AG09319 (cell line): ENCODE measurements at regions not wholly inside any gene's neighbourhood (a gene's known extent, or its start where the extent isn't known, plus 50 kb on each side); places are given as distances from the start of the nearest gene placed in this dataset.

ENCODE experiments used
- DNase-seq: peaks from one replicate; pipeline ENCODE4 v3.0.0-alpha.2; 2010; ENCODE audit warnings: low read depth; ENCODE audit errors: extremely low read depth
- TF ChIP-seq, protein P1 (sequence below): IDR thresholded peaks from 2 replicates; pipeline ENCODE4 v1.5.1; 2011; ENCODE audit warnings: low read depth, mild to moderate bottlenecking, inconsistent platforms, low read length, moderate library complexity

DNA sequence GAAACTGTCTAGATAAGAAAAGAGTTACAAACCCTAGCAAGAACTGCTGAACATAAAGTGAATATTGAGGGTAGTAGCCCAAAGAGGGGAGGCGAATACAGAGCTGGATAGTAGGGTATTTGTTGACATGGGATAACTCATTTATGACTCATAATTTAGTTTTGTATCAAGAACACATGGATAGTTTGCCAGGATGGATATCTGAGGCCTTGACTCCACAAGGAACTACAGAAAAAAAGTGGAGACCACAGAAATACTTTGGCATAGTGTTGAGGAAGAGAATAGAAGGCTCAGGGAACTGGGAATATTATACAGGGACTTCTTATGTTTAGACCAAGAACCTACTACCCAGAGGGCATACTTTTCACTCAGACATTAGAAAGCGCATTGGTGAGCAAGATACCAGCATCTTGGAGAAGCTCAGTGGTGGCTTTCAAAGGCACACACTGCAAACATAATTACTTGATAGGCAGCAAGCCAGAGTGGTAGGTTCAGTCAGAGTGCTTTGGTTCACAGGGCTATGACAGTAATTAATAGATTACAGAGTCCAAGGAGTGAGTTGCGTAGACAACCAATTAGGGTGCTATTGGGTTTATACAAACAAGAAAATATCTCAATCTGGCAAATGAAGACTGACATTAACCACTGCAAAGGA lies 51.9 kb upstream of the ZBTB7C start:
- TF ChIP-seq, protein P1, sequence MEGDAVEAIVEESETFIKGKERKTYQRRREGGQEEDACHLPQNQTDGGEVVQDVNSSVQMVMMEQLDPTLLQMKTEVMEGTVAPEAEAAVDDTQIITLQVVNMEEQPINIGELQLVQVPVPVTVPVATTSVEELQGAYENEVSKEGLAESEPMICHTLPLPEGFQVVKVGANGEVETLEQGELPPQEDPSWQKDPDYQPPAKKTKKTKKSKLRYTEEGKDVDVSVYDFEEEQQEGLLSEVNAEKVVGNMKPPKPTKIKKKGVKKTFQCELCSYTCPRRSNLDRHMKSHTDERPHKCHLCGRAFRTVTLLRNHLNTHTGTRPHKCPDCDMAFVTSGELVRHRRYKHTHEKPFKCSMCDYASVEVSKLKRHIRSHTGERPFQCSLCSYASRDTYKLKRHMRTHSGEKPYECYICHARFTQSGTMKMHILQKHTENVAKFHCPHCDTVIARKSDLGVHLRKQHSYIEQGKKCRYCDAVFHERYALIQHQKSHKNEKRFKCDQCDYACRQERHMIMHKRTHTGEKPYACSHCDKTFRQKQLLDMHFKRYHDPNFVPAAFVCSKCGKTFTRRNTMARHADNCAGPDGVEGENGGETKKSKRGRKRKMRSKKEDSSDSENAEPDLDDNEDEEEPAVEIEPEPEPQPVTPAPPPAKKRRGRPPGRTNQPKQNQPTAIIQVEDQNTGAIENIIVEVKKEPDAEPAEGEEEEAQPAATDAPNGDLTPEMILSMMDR = no peak

DNA sequence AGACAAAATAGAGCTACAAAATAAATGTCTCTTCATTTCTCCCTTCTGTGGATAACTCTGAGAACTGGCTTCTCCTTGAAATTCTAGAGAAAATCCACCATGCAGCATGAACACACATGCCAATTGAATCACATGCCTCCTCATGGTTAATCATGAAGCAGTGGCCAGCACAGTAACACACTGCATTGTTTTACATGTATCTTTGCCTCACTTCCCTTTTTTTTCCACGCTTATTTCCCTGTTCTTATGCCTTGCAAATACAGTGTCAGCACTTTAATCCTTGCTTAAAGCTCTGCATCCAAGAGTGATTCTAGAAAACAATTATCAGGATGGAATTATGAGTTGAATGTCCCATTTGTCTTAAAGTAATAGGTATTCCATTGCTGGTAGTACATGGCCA lies 50.3 kb upstream of the ZBTB7C start:
- TF ChIP-seq, protein P1 = no peak
- no peak for DNase-seq

More for the DNA sequence above, 51.9 kb upstream of the ZBTB7C start:
- no peak for DNase-seq

DNA sequence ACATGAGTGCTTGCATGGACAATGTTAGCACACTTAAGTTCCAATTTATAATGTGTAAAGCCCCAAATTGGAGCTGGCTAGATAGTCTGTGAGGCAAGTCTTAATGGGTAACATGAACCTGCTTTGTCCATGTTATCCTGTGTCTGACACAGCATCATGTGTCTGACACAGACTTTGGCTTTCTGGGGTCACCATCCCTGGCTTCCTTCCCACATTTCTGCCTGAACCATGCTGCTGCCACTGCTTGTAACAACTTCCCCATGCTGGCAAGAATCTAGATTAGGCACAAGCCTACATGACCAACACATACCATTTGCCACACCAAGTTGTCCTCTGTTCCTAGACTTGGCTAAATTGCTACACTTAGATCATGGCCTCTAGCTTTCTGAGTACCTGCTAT lies 49.8 kb upstream of the ZBTB7C start:
- TF ChIP-seq, protein P1 = no peak
- DNase-seq = no peak
